K562 (cell line): ENCODE measurements at regions not wholly inside any gene's neighbourhood (a gene's known extent, or its start where the extent isn't known, plus 50 kb on each side); places are given as distances from the start of the nearest gene placed in this dataset.

Experiments
- ATAC-seq: fragments of 200-7000 bp; cut with Tn5 transposase; 3 replicates; pipeline ENCODE4 v1.9.1; 2020; ENCODE audit warnings: moderate library complexity
- BruUV-seq: library from RNA; stranded (reverse); fragments of 400-500 nt; replicated peaks from 2 replicates; lab custom pipeline; 2021; lab: Mats Ljungman, UMichigan
- CTCF ChIA-PET: fragments of 300-600 bp; formaldehyde crosslinking; extraction: SDS; loops from one replicate; lab custom pipeline; 2021; ENCODE audit warnings: low intra/inter-chr PET ratio; lab: Yijun Ruan, JAX
- POLR2A ChIA-PET: fragments of 300-600, 350-650 bp; sonication (Branson Sonifier 250); formaldehyde crosslinking; extraction: SDS; loops from one replicate; lab custom pipeline; 2021; ENCODE audit warnings: antibody characterized with exemption, inconsistent platforms; lab: Yijun Ruan, JAX
- DNase-seq, 4 experiments: peaks; one replicate each; pipeline versions ENCODE4 v3.0.0 to v3.0.0-alpha.2; 2011 to 2018; ENCODE audit warnings: low spot score in 3 of 4, mixed read lengths in 3 of 4; ENCODE audit errors: extremely low read depth in 1 of 4
- FAIRE-seq: peaks from 2 replicates; lab custom pipeline; 2011; peaks lifted over from hg19 to GRCh38; lab: Jason Lieb, UNC
- H2AFZ ChIP-seq: 2 replicates; pipeline ENCODE4 v1.6.0; 2011; ENCODE audit warnings: low read depth, low read length, control low read depth, inconsistent platforms
- H3K27ac ChIP-seq: fragments of 200-600 bp; 3 replicates; pipeline ENCODE4 v1.8.0; 2011; ENCODE audit warnings: low read depth, mild to moderate bottlenecking, control low read depth, inconsistent platforms, low read length, moderate library complexity, mixed read lengths; ENCODE audit errors: extremely low read depth
- H3K27me3 ChIP-seq, 2 experiments: fragments of 300-600 bp in 1 of 2; 2 replicates in 1 of 2; 3 replicates in 1 of 2; pipeline versions ENCODE4 v1.6.0 to v1.8.0; 2011; ENCODE audit warnings: inconsistent platforms in 2 of 2, low read length in 2 of 2, mild to moderate bottlenecking in 1 of 2, mixed read lengths in 1 of 2, moderate library complexity in 1 of 2; ENCODE audit not compliant: control insufficient read depth in 2 of 2, insufficient read depth in 2 of 2
- H3K36me3 ChIP-seq: fragments of 300-600 bp; 3 replicates; pipeline ENCODE4 v1.8.0; 2011; ENCODE audit warnings: mild to moderate bottlenecking, low read length, inconsistent platforms; ENCODE audit not compliant: control insufficient read depth, insufficient read depth
- H3K4me1 ChIP-seq, 2 experiments: fragments of 200-600 bp in 1 of 2; replicated peaks in 1 of 2; 2 replicates in 1 of 2; 3 replicates in 1 of 2; pipeline versions ENCODE4 v1.5.1 to v1.8.0; 2011; ENCODE audit warnings: inconsistent platforms in 2 of 2, low read length in 2 of 2, mild to moderate bottlenecking in 1 of 2, mixed read lengths in 1 of 2, moderate library complexity in 1 of 2; ENCODE audit not compliant: control insufficient read depth in 2 of 2, insufficient read depth in 2 of 2
- H3K4me2 ChIP-seq: 2 replicates; pipeline ENCODE4 v1.6.1; 2011; ENCODE audit warnings: low read length, control low read depth, inconsistent platforms, mixed read lengths; ENCODE audit not compliant: insufficient read depth
- H3K4me3 ChIP-seq: fragments of 200-600 bp; sonication (generic), shearing (Covaris generic); 2 replicates; pipeline ENCODE4 v1.5.1; 2016; ENCODE audit warnings: control low read depth, inconsistent platforms
- H3K79me2 ChIP-seq: fragments of 200-600 bp; 3 replicates; pipeline ENCODE4 v1.8.0; 2011; ENCODE audit warnings: low read length, inconsistent platforms; ENCODE audit not compliant: control insufficient read depth, insufficient read depth
- H3K9ac ChIP-seq, 2 experiments: 2 replicates each; pipeline versions ENCODE4 v1.6.0 to v1.6.1; 2011; ENCODE audit warnings: low read depth in 2 of 2, low read length in 2 of 2, control low read depth in 1 of 2, inconsistent platforms in 1 of 2, mild to moderate bottlenecking in 1 of 2, mixed read lengths in 1 of 2; ENCODE audit not compliant: insufficient read depth in 1 of 2
- H3K9me1 ChIP-seq: one replicate; pipeline ENCODE4 v1.6.0; 2011; ENCODE audit warnings: inconsistent platforms, mild to moderate bottlenecking, low read length, moderate library complexity; ENCODE audit not compliant: control insufficient read depth, insufficient read depth
- H3K9me3 ChIP-seq: replicated peaks from 2 replicates; pipeline ENCODE4 v1.5.1; 2011; ENCODE audit warnings: low read depth, low read length, inconsistent platforms; ENCODE audit not compliant: control insufficient read depth, insufficient read depth
- H4K20me1 ChIP-seq: replicated peaks from 2 replicates; pipeline ENCODE4 v1.6.1; 2011; ENCODE audit warnings: low read length, inconsistent platforms, mixed read lengths; ENCODE audit not compliant: control insufficient read depth, insufficient read depth
- CBFB ChIP-seq: sonication (generic); formaldehyde crosslinking; IDR thresholded peaks from 2 replicates; pipeline ENCODE4 v1.4.0; 2020; ENCODE audit warnings: mild to moderate bottlenecking, missing genetic modification reagents
- CEBPB ChIP-seq: fragments of 450-650 bp; IDR thresholded peaks from 2 replicates; pipeline ENCODE4 v1.6.1; 2016; ENCODE audit warnings: missing genetic modification characterization, missing compliant biosample characterization
- CTBP1 ChIP-seq: fragments of 450-650 bp; IDR thresholded peaks from 2 replicates; pipeline ENCODE4 v1.6.1; 2016; ENCODE audit warnings: borderline replicate concordance
- HDAC2 ChIP-seq: fragments of 450-650 bp; IDR thresholded peaks from 2 replicates; pipeline ENCODE4 v1.6.1; 2016; ENCODE audit warnings: mild to moderate bottlenecking
- PKNOX1 ChIP-seq: fragments of 450-650 bp; IDR thresholded peaks from 2 replicates; pipeline ENCODE4 v1.6.1; 2016
- WHSC1 ChIP-seq: IDR thresholded peaks from one replicate; pipeline ENCODE4 v1.6.1; 2012; ENCODE audit warnings: low read length, control low read depth, inconsistent platforms
- ZNF699 ChIP-seq: fragments of 250-450 bp; sonication (Bioruptor Pico); IDR thresholded peaks from 2 replicates; pipeline ENCODE4 v1.8.0; 2021; ENCODE audit warnings: mild to moderate bottlenecking, moderate library complexity; ENCODE audit not compliant: insufficient replicate concordance
- WGBS: fragments of 100-300 bp; shearing (Covaris generic); methylation state at CpG from one replicate; pipeline ENCODE4 v1.1.6; 2016; ENCODE audit warnings: low coverage, mixed read lengths; ENCODE audit not compliant: insufficient coverage; ENCODE audit errors: missing lambda C conversion rate; 5-methylcytosine and 5-hydroxymethylcytosine counted together
- in situ Hi-C: fragments of 300-500 bp; cut with MboI; formaldehyde crosslinking; loops from 4 replicates; pipeline ENCODE4 v1.15.0; 2018; ENCODE audit warnings: inconsistent platforms, mixed read lengths
- intact Hi-C: fragments of 100-400 bp; cut with micrococcal nuclease; formaldehyde crosslinking; loops from 2 replicates; pipeline ENCODE4 v1.14.2; 2022

GRCh38 chr14:103198131-103199105, 75.2 kb downstream of the TNFAIP2 start (continued):
- TF ChIP-seq PKNOX1 (peak; percentile 71), HDAC2 (no peak), CTBP1 (0 out of 2 replicates have a peak, but pooled peaks have one; percentile 15), CBFB (CRISPR knock-in tag) (no peak), CEBPB (tag) (peak; percentile 95), WHSC1 (no peak)

GRCh38 chr14:103199124-103199523, 75.9 kb downstream of the TNFAIP2 start:
- Histone ChIP-seq H3K9ac (no peak overlapping the region), H2AFZ (no peak overlapping the region), H4K20me1 (no peaks in the 10 kb centered on the region), H3K9me3 (peaks cover 4% of the 10 kb centered on the region; the same call in 1 of the 2 replicates), H3K4me1 (peaks cover 4 to 8% of the 10 kb centered on the region in 2 experiments; a peak in 3 of 5 replicates), H3K36me3 (no peaks in the 10 kb centered on the region), H3K79me2 (no peaks in the 10 kb centered on the region), H3K27ac (no peak overlapping the region), H3K27me3 (no peaks in the 10 kb centered on the region), H3K9me1 (no peaks in the 10 kb centered on the region), H3K4me2 (no peak overlapping the region)
- intact Hi-C loops (no loop called here), in situ Hi-C loops (no loop called here)
- DNase-seq (no peak), ATAC-seq (no peak), FAIRE-seq (no peak)
- POLR2A ChIA-PET, result interaction anchor here (1.6 kb wide), 1 partner anchor 10 kb away, joined by 3 read pairs; no protein-coding TSS in a partner anchor
- CTCF ChIA-PET, result no interaction called here
- BruUV-seq, result no TSS peak
- WGBS, result 35% methylated on average over 5 of the region's 6 CpGs
- TF ChIP-seq CEBPB (tag), result peak; percentile 49
- no peak for TF ChIP-seq ZNF699 (CRISPR knock-in tag)
- TF ChIP-seq, all 486 proteins: peak for 1
- H3K4me3 ChIP-seq, result no peak overlapping the region
